OCI-LY7 (cell line): ENCODE measurements at regions not wholly inside any gene's neighbourhood (a gene's known extent, or its start where the extent isn't known, plus 50 kb on each side); places are given as distances from the start of the nearest gene placed in this dataset.

Experiments used
- BruUV-seq: library from RNA; stranded (reverse); fragments of 400-500 nt; replicated peaks from 2 replicates; lab custom pipeline; 2021; lab: Mats Ljungman, UMichigan
- CTCF ChIA-PET: fragments of 300-600 bp; sonication (Branson Sonifier 250); formaldehyde crosslinking; loops from one replicate; lab custom pipeline; 2022; ENCODE audit warnings: antibody characterized with exemption; ENCODE audit not compliant: unreplicated experiment; lab: Charles Lee
- POLR2A ChIA-PET: fragments of 300-600 bp; sonication (Branson Sonifier 250); formaldehyde crosslinking; loops from one replicate; lab custom pipeline; 2022; ENCODE audit warnings: antibody characterized with exemption; lab: Charles Lee
- DNase-seq: peaks from one replicate; pipeline ENCODE4 v3.0.0-alpha.2; 2015; ENCODE audit warnings: low spot score
- H2AFZ ChIP-seq: fragments of 200-600 bp; sonication (generic), shearing (Covaris generic); 2 replicates; pipeline ENCODE4 v1.6.1; 2014; ENCODE audit warnings: mild to moderate bottlenecking, antibody characterized with exemption, low read length, moderate library complexity
- H3K27ac ChIP-seq: fragments of 200-600 bp; sonication (generic); 2 replicates; pipeline ENCODE4 v1.5.1; 2014; ENCODE audit warnings: mixed run types, low read depth, mild to moderate bottlenecking, moderate library complexity, low read length, inconsistent platforms; ENCODE audit not compliant: poor library complexity, severe bottlenecking
- H3K36me3 ChIP-seq: fragments of 200-600 bp; sonication (generic); 2 replicates; pipeline ENCODE4 v1.6.1; 2014; ENCODE audit warnings: mild to moderate bottlenecking, antibody characterized with exemption, low read length, moderate library complexity, mixed read lengths; ENCODE audit not compliant: insufficient read depth
- H3K4me1 ChIP-seq: fragments of 200-600 bp; sonication (generic); 2 replicates; pipeline ENCODE4 v1.5.1; 2014; ENCODE audit warnings: mild to moderate bottlenecking, low read length; ENCODE audit not compliant: insufficient read depth, poor library complexity, severe bottlenecking
- H3K4me2 ChIP-seq: fragments of 200-600 bp; sonication (generic); 2 replicates; pipeline ENCODE4 v1.6.1; 2014; ENCODE audit warnings: mild to moderate bottlenecking, low read length
- H3K4me3 ChIP-seq: fragments of 200-600 bp; sonication (generic); 2 replicates; pipeline ENCODE4 v1.5.1; 2014; ENCODE audit warnings: mild to moderate bottlenecking, low read depth, low read length; ENCODE audit not compliant: poor library complexity, severe bottlenecking
- H3K79me2 ChIP-seq: fragments of 200-600 bp; sonication (generic); 2 replicates; pipeline ENCODE4 v1.6.1; 2016; ENCODE audit warnings: low read depth, mild to moderate bottlenecking, low read length, moderate library complexity, mixed read lengths; ENCODE audit not compliant: insufficient read depth
- H3K9me2 ChIP-seq: fragments of 200-600 bp; sonication (generic); 2 replicates; pipeline ENCODE4 v1.6.1; 2016; ENCODE audit warnings: mild to moderate bottlenecking, low read length, mixed read lengths; ENCODE audit not compliant: insufficient read depth
- H3K9me3 ChIP-seq: fragments of 200-600 bp; sonication (generic); 2 replicates; pipeline ENCODE4 v1.6.1; 2014; ENCODE audit warnings: mild to moderate bottlenecking, mixed run types, low read length, mixed read lengths
- H4K20me1 ChIP-seq: fragments of 200-600 bp; sonication (generic); 2 replicates; pipeline ENCODE4 v1.6.1; 2014; ENCODE audit warnings: mild to moderate bottlenecking, antibody characterized with exemption, low read length, moderate library complexity, mixed read lengths; ENCODE audit not compliant: insufficient read depth
- EZH2phosphoT487 ChIP-seq: fragments of 200-600 bp; sonication (generic); IDR thresholded peaks from 2 replicates; pipeline ENCODE4 v1.6.1; 2018; ENCODE audit warnings: low read depth, borderline replicate concordance, mild to moderate bottlenecking, mixed run types, antibody characterized with exemption, low read length, moderate library complexity, mixed read lengths
- intact Hi-C: fragments of 100-400 bp; cut with micrococcal nuclease; formaldehyde crosslinking; loops from one replicate; pipeline ENCODE4 v1.10.0; 2022; ENCODE audit not compliant: unreplicated experiment
- TF ChIP-seq, protein P1 (sequence below): fragments of 200-600 bp; sonication (generic); conservative IDR thresholded peaks from 2 replicates; pipeline ENCODE4 v1.5.1; 2014; ENCODE audit warnings: mild to moderate bottlenecking, antibody characterized with exemption, low read length, moderate library complexity, mixed read lengths

DNA sequence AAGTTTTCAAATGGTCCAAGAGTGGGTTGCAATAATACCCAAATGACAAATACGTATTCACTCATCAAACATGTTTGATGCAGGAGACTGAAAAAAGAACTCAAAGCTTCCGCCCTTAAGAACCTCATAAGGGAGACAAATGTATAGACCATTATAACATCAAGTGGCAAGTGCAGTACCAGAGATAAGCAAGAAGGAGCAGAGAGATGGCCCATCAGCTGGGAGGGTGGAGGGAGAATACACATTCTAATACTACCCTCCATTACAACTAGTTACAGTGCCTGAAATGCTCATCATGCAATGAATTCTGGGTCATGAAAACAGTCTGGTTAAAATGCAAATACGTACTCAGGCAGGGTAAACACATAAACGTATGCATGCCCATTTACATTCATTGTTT is 304.0 kb downstream of the SHQ1 start:
- Histone ChIP-seq H3K36me3 (no peaks in the 10 kb centered on the region), H2AFZ (no peak overlapping the region), H3K79me2 (no peaks in the 10 kb centered on the region), H3K4me3 (no peak overlapping the region), H3K4me1 (no peaks in the 10 kb centered on the region), H4K20me1 (no peaks in the 10 kb centered on the region), H3K27ac (no peak overlapping the region), H3K4me2 (no peak overlapping the region), H3K9me3 (no peaks in the 10 kb centered on the region), H3K9me2 (no peaks in the 10 kb centered on the region)
- POLR2A ChIA-PET, result interaction anchor here (0.7 to 0.9 kb wide), 3 partner anchors 9 to 48 kb away, joined by 3 to 4 read pairs (median 3); no protein-coding TSS in a partner anchor
- CTCF ChIA-PET, result no interaction called here
- DNase-seq, result no peak
- BruUV-seq, result no TSS peak
- intact Hi-C loops, result no loop called here
- TF ChIP-seq, protein P1, sequence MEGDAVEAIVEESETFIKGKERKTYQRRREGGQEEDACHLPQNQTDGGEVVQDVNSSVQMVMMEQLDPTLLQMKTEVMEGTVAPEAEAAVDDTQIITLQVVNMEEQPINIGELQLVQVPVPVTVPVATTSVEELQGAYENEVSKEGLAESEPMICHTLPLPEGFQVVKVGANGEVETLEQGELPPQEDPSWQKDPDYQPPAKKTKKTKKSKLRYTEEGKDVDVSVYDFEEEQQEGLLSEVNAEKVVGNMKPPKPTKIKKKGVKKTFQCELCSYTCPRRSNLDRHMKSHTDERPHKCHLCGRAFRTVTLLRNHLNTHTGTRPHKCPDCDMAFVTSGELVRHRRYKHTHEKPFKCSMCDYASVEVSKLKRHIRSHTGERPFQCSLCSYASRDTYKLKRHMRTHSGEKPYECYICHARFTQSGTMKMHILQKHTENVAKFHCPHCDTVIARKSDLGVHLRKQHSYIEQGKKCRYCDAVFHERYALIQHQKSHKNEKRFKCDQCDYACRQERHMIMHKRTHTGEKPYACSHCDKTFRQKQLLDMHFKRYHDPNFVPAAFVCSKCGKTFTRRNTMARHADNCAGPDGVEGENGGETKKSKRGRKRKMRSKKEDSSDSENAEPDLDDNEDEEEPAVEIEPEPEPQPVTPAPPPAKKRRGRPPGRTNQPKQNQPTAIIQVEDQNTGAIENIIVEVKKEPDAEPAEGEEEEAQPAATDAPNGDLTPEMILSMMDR, result no peak
- no peak for TF ChIP-seq EZH2phosphoT487

GRCh38 chr3:72543246-72543645 is 305.0 kb downstream of the SHQ1 start:
- Histone ChIP-seq H4K20me1 (no peaks in the 10 kb centered on the region), H3K4me1 (no peaks in the 10 kb centered on the region), H2AFZ (no peak overlapping the region), H3K9me2 (no peaks in the 10 kb centered on the region), H3K9me3 (no peaks in the 10 kb centered on the region), H3K4me2 (no peak overlapping the region), H3K36me3 (no peaks in the 10 kb centered on the region), H3K27ac (no peak overlapping the region), H3K79me2 (no peaks in the 10 kb centered on the region), H3K4me3 (no peak overlapping the region)
- no peak for DNase-seq
- ChIA-PET POLR2A (interaction anchor here (0.6 to 0.9 kb wide), 4 partner anchors 18 to 1682 kb away, joined by 3 to 5 read pairs (median 3); no protein-coding TSS in a partner anchor), CTCF (no interaction called here)
- TF ChIP-seq EZH2phosphoT487, result no peak
- TF ChIP-seq, protein P1, result no peak
- BruUV-seq, result no TSS peak
- intact Hi-C loops, result no loop called here

GRCh38 chr3:72542781-72543180 is 305.5 kb downstream of the SHQ1 start:
- H3K9me2 ChIP-seq, result no peaks in the 10 kb centered on the region
- intact Hi-C loops, result no loop called here
- H3K4me1 ChIP-seq, result no peaks in the 10 kb centered on the region
- no peak overlapping the region for H3K27ac ChIP-seq
- H2AFZ ChIP-seq, result no peak overlapping the region
- DNase-seq, result no peak
- H3K4me3 ChIP-seq, result no peak overlapping the region
- H4K20me1 ChIP-seq, result no peaks in the 10 kb centered on the region
- no peak for TF ChIP-seq EZH2phosphoT487
- ChIA-PET CTCF (no interaction called here), POLR2A (interaction anchor here (0.6 kb wide), 1 partner anchor 17 kb away, joined by 3 read pairs; no protein-coding TSS in a partner anchor)
- H3K36me3 ChIP-seq, result no peaks in the 10 kb centered on the region
- BruUV-seq, result no TSS peak
- no peak overlapping the region for H3K4me2 ChIP-seq
- no peaks in the 10 kb centered on the region for H3K79me2 ChIP-seq
- H3K9me3 ChIP-seq, result no peaks in the 10 kb centered on the region
